GM19023 (cell line): ENCODE measurements at regions not wholly inside any gene's neighbourhood (a gene's known extent, or its start where the extent isn't known, plus 50 kb on each side); places are given as distances from the start of the nearest gene placed in this dataset.

Source experiments
- ATAC-seq: cut with Tn5 transposase; IDR thresholded peaks from one replicate; pipeline ENCODE4 v1.9.1; 2021; ENCODE audit warnings: mild to moderate bottlenecking, moderate library complexity; ENCODE audit not compliant: unreplicated experiment

GRCh38 chr6:126091466-126091865 is 105.1 kb downstream of the TRMT11 start:
- ATAC-seq = no peak

GRCh38 chr6:126093108-126093507 is 106.8 kb downstream of the TRMT11 start:
- no peak for ATAC-seq

GRCh38 chr6:126094411-126094810 is 108.1 kb downstream of the TRMT11 start:
- no peak for ATAC-seq

- no peak for ATAC-seq
These were observed 114.0 kb downstream of the TRMT11 start for GRCh38 chr6:126100386-126100785.

- no peak for ATAC-seq
These were observed 116.0 kb downstream of the TRMT11 start for GRCh38 chr6:126102358-126102757.

GRCh38 chr6:126103993-126104392 is 117.7 kb downstream of the TRMT11 start:
- ATAC-seq = no peak

GRCh38 chr6:126107475-126108166 is 121.3 kb downstream of the TRMT11 start:
- ATAC-seq = no peak

- ATAC-seq = no peak
These were observed 124.4 kb downstream of the TRMT11 start for GRCh38 chr6:126110512-126111270.

- ATAC-seq = no peak
These were observed 125.0 kb downstream of the TRMT11 start for GRCh38 chr6:126111327-126111726.

- no peak for ATAC-seq
These were observed 125.9 kb downstream of the TRMT11 start for GRCh38 chr6:126112171-126112632.

GRCh38 chr6:126113261-126113660 is 126.9 kb downstream of the TRMT11 start:
- no peak for ATAC-seq

GRCh38 chr6:126117251-126117650 is 130.9 kb downstream of the TRMT11 start:
- ATAC-seq = no peak

- ATAC-seq = no peak
These were observed 131.9 kb downstream of the TRMT11 start for GRCh38 chr6:126118058-126118755.

GRCh38 chr6:126118936-126119335 is 132.6 kb downstream of the TRMT11 start:
- ATAC-seq = no peak

- no peak for ATAC-seq
These were observed 136.9 kb downstream of the TRMT11 start for GRCh38 chr6:126123226-126123625.

- ATAC-seq = no peak
These were observed 141.3 kb downstream of the TRMT11 start for GRCh38 chr6:126127659-126128058.

- ATAC-seq = no peak
These were observed 144.9 kb downstream of the TRMT11 start for GRCh38 chr6:126131246-126131645.

GRCh38 chr6:126133984-126134383 is 147.6 kb downstream of the TRMT11 start:
- no peak for ATAC-seq

- ATAC-seq = no peak
These were observed 148.2 kb downstream of the TRMT11 start for GRCh38 chr6:126134491-126134890.

- ATAC-seq = no peak
These were observed 153.7 kb downstream of the TRMT11 start for GRCh38 chr6:126140015-126140414.

GRCh38 chr6:126143761-126144251 is 157.5 kb downstream of the TRMT11 start:
- no peak for ATAC-seq
